ENCODE measurements at regions not wholly inside any gene's neighbourhood (a gene's known extent, or its start where the extent isn't known, plus 50 kb on each side); places are given as distances from the start of the nearest gene placed in this dataset.
"Not testable (repeated sequence)": the region's sequence is repeated elsewhere in the genome, so short reads cannot be mapped to it uniquely, and the experiment has no call there.

- H3K27ac ChIP-seq = no peak overlapping the region
- no peak for TF ChIP-seq CTCF (conservative IDR thresholded peaks at IDR 0.05)
Observed at GRCh38 chr12:4156317-4156716, 117.2 kb upstream of the CCND2 start.

GRCh38 chr12:4154672-4155225, 118.8 kb upstream of the CCND2 start:
- no peak overlapping the region for H3K27ac ChIP-seq
- no peak for TF ChIP-seq CTCF (conservative IDR thresholded peaks at IDR 0.05)

GRCh38 chr12:4153343-4153892, 120.1 kb upstream of the CCND2 start:
- H3K27ac ChIP-seq = no peak overlapping the region
- TF ChIP-seq CTCF (conservative IDR thresholded peaks at IDR 0.05) = no peak

- TF ChIP-seq CTCF (conservative IDR thresholded peaks at IDR 0.05) = no peak
- H3K27ac ChIP-seq = no peak overlapping the region
Observed at GRCh38 chr12:4152145-4152795, 121.3 kb upstream of the CCND2 start.

GRCh38 chr12:4151362-4152121, 122.0 kb upstream of the CCND2 start:
- no peak overlapping the region for H3K27ac ChIP-seq
- TF ChIP-seq CTCF (conservative IDR thresholded peaks at IDR 0.05) = no peak

GRCh38 chr12:4150355-4150754, 123.2 kb upstream of the CCND2 start:
- H3K27ac ChIP-seq = not testable (repeated sequence)

- TF ChIP-seq CTCF (conservative IDR thresholded peaks at IDR 0.05) = no peak
- no peak overlapping the region for H3K27ac ChIP-seq
Observed at GRCh38 chr12:4148418-4149056, 125.0 kb upstream of the CCND2 start.
